GM13976 (cell line): ENCODE measurements at regions not wholly inside any gene's neighbourhood (a gene's known extent, or its start where the extent isn't known, plus 50 kb on each side); places are given as distances from the start of the nearest gene placed in this dataset.
"Not testable (repeated sequence)": the region's sequence is repeated elsewhere in the genome, so short reads cannot be mapped to it uniquely, and the experiment has no call there.

Experiments
- DNase-seq: peaks from one replicate; pipeline ENCODE4 v3.0.0; 2012; ENCODE audit warnings: low spot score
- in situ Hi-C: fragments of 300-500 bp; cut with MboI; formaldehyde crosslinking; loops from one replicate; pipeline ENCODE4 v1.12.0; 2022; ENCODE audit warnings: low sequenced_read_pairs, mixed read lengths, inconsistent platforms; ENCODE audit not compliant: unreplicated experiment
- TF ChIP-seq, protein P1 (sequence below): IDR thresholded peaks from 2 replicates; pipeline ENCODE4 v1.5.1; 2012; ENCODE audit warnings: borderline replicate concordance, mild to moderate bottlenecking; ENCODE audit not compliant: insufficient read depth; ENCODE audit errors: extremely low read depth, missing control alignments, control extremely low read depth

DNA sequence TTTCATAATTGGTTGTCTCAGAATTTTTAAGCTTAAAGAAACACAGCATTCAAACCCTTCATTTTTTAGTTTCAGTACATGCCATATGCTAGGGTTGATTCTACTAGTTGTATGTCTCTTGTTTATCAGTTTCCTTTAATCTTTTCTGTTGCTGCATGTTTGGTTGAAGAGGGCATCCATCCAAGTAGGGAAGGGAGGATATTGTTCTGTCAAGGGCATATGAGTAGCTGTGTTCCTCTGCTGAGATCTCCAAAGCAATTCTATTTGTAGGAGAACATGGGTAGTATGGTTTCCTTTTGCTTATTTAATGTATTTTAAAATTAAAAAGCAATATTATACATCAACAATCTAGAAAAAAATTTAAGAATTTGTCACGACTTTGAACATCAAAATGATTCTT lies 167.7 kb downstream of the FHIP1A start:
- in situ Hi-C loops = no loop called here
- no peak for DNase-seq
- TF ChIP-seq, protein P1, sequence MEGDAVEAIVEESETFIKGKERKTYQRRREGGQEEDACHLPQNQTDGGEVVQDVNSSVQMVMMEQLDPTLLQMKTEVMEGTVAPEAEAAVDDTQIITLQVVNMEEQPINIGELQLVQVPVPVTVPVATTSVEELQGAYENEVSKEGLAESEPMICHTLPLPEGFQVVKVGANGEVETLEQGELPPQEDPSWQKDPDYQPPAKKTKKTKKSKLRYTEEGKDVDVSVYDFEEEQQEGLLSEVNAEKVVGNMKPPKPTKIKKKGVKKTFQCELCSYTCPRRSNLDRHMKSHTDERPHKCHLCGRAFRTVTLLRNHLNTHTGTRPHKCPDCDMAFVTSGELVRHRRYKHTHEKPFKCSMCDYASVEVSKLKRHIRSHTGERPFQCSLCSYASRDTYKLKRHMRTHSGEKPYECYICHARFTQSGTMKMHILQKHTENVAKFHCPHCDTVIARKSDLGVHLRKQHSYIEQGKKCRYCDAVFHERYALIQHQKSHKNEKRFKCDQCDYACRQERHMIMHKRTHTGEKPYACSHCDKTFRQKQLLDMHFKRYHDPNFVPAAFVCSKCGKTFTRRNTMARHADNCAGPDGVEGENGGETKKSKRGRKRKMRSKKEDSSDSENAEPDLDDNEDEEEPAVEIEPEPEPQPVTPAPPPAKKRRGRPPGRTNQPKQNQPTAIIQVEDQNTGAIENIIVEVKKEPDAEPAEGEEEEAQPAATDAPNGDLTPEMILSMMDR = no peak

DNA sequence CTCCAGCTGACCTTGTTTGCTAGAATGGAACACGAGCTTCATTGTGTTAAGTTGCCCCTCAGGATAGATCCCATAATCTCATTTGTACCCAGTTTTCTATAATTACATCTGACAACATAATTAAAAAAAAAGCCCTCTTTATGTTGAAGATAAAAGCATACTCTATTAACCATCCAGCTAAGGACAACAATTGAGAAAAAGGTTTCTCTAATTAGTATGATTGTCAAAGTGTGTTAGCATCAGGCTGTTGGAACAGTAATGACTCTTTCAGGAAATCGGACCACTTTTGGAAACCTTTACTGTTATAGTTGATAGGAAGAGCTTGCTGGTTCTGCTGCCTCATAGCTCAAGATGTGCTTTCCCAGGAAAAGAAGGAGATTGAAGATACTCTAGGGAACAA lies 172.6 kb downstream of the FHIP1A start:
- DNase-seq = no peak
- in situ Hi-C loops = no loop called here
- TF ChIP-seq, protein P1 = no peak

DNA sequence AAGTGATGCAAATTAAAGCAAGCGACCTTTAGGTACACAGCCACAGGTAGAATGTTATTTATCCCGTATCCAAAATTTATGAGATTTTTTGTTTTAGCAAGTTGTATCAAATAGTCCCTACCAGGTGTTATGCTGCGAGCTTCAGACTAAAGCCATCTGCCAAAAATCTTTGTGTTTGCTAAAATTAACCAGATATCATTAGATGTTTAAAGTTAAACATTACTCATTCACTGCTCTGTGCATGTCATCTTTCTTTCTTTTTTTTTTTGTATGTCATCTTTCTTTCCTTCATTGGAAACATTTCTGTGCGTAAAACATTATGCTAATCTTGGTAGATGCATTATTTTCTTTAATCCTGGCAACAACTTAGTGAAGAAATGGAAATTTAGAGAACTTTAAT lies 173.1 kb downstream of the FHIP1A start:
- TF ChIP-seq, protein P1 = no peak
- no peak for DNase-seq

GRCh38 chr4:151583157-151583914 lies 174.4 kb downstream of the FHIP1A start:
- in situ Hi-C loops = no loop called here
- DNase-seq = no peak
- TF ChIP-seq, protein P1 = no peak

More for the DNA sequence above, 173.1 kb downstream of the FHIP1A start:
- in situ Hi-C loops = no loop called here

GRCh38 chr4:151584101-151584500 lies 175.1 kb downstream of the FHIP1A start:
- in situ Hi-C loops = no loop called here
- TF ChIP-seq, protein P1 = no peak
- DNase-seq = no peak

DNA sequence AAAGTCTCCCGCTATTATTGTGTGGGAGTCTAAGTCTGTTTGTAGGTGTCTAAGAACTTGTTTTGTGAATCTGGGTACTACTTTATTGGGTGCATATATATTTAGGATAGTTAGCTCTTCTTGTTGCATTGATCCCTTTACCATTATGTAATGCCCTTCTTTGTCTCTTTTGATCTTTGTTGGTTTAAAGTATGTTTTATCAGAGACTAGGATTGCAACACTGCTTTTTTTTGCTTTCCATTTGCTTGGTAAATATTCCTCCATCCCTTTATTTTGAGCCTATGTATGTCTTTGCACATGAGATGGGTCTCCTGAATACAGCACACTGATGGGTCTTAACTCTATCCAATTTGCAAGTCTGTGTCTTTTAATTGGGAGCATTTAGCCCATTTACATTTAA lies 165.2 kb downstream of the GATB start:
- DNase-seq, in situ Hi-C loops: not testable (repeated sequence)

- in situ Hi-C loops, DNase-seq: not testable (repeated sequence)
These were observed 163.1 kb downstream of the GATB start for GRCh38 chr4:151597691-151598090.
